HUDEP-2 (cell line): ENCODE measurements at regions not wholly inside any gene's neighbourhood (a gene's known extent, or its start where the extent isn't known, plus 50 kb on each side); places are given as distances from the start of the nearest gene placed in this dataset.

Experiments used
- DNase-seq, 76 experiments: peaks; one replicate each; lab custom pipeline; 2025; ENCODE audit not compliant: unreplicated experiment in 76 of 76; lab: John Stamatoyannopoulos, UW

DNA sequence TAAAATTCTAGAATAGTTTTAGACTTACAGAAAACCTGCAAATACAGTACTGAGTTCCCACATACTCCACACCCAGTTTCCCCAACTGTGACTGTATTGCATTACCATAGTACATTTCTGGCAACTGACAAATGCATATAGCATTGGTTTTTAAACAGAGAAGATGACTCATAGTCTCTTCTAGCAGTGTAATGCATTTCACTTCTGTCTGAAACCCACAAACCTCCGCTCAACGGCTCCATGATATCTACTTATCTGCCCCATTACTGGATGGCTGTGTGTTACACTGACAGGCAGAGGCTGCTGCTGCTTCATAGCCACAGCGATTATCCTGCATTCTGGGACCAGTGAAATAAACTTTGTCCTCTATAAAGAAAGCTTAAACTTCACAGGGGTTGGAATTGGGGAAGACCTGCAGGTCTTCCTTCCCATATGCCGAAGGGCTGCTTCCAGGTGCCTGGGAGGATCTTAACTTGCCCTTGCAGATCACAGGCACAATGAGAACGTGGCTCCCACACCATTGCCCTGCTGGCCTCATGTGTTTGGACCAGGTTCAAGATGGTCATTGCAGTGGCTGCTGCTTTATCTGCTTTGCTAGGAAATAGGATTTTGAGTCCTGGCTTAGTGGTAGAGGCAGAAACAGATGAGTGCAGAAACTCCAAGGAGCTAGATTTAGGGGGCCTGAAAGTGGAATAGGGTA, 742.6 kb upstream of the HS6ST1 start:
- DNase-seq = peak in 11 of 76 experiments; percentile 8 to 65 (median 30)

DNA sequence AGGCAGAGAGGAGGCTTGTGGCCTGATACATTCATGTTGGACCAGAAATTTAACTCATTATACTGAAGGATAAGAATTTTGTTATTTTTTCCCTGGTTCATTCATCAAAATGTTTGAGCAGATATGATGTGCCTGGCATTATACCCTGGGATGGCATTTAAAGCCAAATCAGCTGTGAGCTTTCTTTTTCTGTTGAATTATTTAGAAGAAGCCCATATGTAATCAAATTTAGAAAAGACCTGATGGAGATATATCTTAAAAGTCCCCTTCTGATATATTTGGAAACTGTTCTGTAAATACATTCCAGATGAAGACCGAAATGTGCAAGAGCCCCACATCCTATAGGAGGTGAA, 743.1 kb upstream of the HS6ST1 start:
- no peak for DNase-seq

DNA sequence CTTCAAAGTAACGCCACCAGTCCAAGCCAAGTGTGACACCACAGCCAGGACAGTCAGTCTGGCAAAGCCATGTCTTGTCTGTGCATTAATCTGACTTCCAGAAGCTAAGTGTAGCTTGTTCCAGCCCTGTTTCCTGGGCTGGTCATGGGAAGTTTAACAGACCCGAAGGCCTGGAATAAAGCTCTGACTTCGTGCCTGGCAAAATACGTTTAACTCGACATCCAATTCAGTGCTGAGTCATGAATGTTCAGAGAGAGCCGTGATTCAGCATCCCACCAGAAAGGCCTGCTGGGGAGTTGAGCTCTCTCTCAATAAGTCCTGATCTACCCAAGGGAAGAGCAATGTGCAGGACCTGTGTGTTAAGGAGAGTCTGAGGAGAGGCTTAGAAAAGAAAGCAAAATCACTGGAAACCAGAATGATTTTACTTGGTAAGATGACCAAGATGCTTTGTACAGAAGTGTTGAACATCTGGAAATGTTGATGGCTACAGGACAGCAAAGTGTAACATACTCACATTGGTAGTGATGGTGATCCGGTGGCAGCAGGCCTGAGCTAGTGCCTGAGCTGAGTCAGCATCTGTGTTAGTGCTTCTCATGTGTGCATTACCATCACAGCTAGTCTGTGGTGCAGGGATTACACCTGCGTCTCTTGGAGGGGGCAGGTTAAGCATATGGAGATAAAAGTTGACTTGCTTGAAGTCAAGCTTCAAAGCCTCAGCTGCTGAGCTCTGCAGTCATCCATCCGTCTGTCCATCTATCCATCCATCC, 743.7 kb upstream of the HS6ST1 start:
- DNase-seq = no peak

DNA sequence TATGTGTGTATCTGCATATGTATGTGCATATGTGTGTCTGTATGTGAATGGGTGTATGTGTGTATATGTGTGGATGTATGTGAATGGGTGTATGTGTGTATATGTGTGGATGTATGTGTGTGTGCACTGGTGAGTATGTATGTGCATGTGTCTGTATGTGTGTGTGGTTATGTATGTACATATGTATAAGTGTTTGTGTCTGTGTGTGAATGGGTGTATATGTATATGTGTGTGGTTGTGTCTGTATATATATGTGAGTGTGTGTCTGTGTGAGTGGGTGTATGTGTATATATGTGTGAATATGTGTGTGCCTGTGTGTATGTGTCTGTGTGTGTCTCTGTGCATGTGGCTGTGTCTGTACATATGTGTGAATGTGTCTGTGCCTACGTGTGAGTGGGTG, 748.4 kb upstream of the HS6ST1 start:
- DNase-seq = no peak

DNA sequence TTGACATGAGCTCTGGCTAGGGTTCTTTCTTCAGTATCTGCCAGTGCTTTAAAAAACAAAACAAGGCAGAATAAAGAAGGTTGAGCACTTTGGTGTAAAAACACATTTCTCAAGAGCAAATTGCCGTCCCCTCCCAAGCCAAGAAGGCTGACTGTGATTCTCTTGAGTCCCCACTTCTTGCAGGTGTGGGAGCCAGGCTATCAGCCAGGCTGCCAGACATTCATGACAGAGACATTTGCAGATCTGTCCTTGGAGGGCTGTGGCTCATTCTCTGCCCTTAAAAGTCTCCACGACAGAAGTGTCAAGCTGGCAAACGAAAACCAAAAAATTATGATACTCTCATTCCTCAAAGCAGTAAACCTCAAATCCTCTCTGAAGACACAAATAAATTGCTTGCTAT, 749.3 kb upstream of the HS6ST1 start:
- DNase-seq = no peak

DNA sequence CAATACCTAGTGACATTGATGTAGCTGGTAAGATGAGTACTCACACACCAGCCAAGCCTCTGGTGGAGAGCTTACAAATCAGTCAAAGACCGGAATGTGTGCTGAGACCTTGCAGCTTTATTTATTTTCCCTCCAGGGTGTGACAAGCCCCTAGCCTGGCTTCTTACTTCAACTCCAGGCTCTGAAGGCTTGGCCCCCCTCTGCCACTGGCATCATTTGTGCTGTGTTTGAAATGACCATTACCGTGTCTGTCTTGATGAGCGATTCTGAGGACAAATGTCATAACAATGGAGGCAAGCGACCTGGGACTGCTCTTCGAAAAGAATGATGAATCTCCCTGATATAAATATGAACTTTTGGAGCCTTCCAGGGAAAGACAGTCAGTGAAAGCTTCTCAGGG, 749.9 kb upstream of the HS6ST1 start:
- DNase-seq = no peak

DNA sequence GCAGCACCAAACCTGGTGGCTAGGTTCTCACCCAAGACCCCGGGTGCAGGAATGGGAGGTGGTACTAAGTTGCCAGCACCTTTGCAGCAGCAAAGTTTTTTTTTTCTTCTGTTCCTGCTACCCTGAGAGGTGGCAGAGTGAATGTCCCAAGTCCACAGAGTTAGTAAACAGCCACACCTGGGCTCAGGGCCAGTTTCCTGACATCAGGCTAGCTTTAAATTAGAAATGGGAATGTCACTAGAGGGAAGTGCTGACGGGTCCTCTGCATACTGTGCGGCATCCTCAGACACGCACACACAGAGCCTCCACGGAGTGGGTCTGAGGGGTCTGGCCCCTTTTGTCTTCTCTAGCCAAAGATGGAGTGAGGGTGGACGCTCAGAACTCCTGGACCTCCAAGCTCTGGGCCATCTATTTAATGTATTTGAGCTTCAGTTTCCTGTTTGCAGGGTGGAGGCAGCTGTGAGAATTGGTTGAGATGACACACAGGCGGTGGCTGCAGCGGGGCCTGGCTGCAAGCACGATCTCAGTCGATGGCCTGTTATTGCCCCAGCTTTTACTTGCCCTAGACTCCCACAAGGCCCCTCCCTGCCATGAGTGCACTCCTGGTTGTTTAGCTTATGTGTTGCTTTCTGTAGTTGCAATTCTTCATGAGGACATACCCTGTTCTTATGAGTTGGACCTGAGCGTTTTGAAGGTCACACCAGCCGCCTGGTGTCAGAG, 751.4 kb upstream of the HS6ST1 start:
- no peak for DNase-seq

DNA sequence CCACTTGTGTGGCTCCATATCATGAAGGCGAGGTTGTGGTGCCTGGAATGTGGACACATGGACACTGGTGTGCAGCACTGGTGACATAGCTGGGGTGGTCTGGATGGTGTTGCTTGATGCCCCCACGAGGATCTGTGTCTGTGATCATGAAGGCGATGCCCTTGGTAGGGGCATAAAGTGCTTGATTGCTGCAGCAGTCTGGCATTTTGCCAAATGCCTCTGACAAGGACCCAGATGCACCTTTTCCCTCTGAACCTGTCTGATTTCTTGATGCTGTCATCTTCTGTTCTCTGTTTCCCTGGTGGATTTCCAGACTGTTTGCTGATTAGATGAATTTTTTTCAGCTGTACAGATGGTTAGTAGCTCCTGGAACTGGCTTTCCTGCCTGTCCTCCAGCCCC, 752.0 kb upstream of the HS6ST1 start:
- no peak for DNase-seq

DNA sequence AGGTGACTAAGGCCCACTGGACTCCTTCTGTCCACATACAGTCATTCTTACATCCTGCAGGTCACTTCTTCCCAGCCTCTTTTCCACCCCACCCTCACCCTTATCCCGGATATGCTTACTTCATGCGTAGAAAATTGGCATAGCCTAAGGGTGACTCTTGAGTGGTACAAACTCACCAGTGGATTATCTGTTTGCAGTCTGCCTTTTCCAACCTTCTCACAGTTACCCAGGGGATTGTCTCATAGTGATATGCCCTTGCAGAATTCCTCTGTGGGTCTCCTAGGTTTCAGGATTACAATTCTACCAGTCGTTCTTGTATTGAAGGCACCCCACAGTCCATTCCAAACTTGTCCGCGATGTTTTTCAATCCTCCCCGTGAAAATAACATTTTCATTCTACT, 752.9 kb upstream of the HS6ST1 start:
- no peak for DNase-seq

DNA sequence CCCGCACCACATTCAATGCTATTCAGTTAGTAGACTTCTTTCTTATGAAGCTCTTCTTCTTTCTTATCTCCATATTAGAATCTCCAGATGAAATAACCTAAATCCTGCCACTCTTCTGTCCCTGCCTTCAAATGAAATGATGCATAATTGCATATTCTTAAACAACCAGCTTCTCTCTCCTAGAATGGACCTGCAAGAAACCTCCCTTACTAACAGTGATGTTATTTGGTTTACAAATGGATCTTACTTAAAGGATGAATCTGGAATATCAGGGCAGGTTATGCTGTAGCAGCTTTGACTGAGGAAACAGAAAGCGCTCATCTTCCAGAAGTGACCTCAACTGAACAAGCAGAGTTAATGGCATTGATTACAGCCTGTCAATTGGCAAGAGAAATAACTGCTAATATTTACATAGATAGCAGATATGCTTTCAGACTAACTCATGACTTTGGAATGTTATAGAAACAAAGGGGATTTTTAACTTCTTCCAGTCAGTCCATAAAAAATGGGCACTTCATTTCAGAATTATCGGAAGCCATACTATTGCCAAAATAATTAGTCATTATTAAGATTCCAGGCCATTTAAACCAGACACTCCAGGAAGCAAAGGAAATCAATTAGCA, 755.7 kb upstream of the HS6ST1 start:
- DNase-seq = no peak

DNA sequence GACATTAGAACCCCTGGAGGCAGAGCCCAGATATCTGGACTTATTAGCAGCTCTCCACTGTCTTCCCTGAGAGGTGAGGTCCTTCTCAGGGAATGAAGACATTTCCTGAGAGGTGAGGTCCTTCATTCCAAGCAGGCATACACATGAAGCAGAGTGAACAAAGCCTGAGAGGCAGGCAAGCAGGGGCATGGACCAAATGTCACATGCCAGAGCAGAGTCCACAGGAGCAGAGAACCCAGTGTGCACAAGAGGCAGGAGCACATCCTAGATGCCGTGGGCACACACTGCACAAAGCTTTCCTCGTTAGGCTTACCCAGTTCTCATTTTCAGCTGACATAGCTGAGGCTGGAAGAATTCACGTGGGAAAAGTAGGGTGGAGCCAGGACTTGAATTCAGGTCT, 759.9 kb upstream of the HS6ST1 start:
- DNase-seq = no peak

DNA sequence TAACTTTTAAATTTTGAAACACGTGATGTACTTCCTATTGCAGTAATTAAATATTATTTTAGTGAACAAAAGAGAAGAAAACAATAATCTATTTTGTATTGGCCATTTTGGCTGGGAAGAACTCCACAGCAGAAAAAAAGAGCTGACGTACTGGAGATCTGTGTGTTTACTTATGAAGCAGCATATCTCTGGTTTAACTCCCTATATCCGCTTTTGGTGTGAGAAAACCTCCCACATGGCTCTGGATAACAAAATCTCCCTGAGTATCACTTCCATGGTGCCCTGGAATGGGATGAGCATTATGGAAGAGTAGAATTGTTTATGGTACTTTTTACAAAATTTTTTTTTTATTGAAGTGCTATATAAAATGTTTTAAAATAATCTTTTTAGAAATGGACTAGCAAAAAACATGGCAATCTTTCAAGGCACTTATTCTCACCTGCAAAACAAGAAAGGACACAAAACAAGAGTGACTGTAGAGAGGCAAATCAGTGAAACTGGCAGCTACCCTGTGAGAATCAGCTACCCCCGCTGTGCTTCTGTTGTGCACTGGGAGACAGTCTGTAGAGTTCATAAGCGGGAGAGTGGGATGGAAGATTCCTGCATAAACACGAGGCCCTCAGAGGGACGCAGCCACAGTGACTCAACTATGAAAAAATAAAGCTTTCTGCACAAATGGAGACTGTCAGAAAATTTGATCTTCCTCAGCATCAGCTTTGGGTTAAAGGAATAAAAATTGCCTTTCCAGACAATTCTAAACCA, 762.2 kb upstream of the HS6ST1 start:
- DNase-seq = no peak

DNA sequence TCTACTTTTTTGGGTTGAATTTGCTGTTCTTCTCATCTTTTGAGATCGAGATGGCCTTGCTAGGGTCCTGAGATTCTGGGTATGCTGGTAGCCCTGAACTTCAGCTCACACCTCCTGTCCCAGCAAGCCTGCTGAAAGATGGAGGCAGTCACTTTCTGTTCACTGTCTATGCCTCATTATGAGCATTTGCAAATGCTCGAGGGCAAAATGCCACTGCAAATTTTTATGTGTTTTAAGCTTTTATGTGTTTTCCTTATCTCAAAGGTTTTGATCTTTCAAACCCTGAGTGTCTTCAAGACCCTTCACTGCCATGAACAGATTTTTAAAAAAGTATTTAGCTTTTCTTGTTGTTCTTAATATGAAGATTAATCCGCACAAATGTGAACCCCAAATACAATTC, 766.7 kb upstream of the HS6ST1 start:
- no peak for DNase-seq

DNA sequence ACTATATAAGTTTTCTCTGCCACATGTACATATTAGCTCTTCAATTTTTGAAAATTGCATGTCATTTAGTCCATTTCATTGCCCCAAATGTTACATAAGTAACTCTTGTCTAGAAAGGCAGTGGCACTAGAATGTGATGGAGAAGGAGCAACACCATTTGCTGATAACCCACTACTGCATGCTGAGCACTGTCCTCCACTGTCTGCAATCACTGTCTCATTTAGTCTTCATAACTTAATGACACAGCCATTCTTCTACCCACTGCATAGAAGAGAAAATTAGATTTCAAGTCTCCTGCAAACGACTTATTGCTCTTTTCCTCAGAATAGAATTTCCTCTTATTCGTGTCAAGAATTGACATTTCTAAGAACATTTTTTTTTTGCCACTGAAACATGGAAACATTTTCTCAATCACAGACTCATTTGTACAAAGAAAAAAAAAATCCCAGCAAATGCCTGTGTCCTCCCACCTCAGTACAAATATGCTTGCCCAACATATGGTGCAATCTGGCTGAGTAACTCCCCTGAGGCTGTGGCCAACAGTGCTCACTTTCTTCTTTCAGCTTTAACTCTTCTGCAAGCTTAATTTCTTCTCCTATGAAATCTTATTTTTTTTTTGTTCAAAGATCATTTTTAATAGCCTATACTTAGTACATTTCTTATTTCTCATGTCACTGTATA, 768.6 kb upstream of the HS6ST1 start:
- no peak for DNase-seq

DNA sequence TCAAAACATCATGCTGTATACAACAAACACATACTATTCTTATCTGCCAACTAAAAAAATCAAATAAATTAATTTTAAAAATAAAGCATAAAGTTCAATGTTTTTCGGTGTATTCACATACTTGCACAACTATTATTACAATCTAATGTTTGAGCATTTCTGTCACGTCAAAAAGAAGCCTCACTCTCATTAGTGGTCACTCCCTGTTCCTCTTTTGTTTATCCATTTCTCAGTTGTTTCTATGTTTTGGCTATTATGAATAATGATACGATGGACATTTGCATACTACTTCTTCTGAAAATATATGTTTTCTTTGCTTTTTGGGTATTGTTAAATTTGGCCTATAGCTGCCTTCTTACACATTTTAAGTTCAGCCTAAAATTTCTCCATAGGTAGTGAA, 773.0 kb upstream of the HS6ST1 start:
- DNase-seq = no peak

DNA sequence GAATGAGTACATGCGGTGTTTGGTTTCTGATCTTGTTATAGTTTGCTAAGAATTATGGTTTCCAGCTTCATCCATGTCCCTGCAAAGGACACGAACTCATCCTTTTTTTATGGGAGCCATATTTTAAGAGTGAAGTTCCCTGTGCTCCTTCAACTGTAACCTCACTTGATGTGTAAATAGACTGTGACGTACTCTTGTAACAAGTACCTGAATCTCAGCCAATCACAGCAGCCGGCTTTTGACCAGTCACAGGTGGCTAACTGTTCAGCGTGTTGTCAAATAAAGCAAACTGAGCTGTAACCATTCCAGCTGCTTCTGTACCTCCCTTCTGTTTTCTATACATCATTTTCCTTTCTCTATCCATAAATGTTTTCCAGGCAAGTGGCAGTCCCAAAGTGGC, 774.3 kb upstream of the HS6ST1 start:
- no peak for DNase-seq

DNA sequence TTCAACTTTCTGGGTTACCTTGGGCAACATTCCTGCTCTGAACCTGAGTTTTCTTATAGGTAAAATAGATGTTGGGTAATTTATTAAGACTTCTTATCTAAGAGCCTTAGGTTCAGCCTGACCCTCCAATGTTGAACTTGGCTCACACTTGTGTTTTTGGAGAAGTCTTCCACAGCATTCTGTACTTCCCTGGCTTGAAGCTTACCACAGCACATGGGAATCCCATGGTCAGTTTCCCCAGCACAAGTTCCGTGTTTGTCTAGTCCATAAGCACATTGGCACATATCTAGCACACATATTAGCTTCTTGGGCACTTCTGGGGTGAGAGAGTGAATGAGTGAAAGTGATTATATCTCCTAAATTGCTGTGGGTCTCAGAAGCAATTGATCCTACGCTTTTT, 782.5 kb upstream of the HS6ST1 start:
- DNase-seq = no peak

DNA sequence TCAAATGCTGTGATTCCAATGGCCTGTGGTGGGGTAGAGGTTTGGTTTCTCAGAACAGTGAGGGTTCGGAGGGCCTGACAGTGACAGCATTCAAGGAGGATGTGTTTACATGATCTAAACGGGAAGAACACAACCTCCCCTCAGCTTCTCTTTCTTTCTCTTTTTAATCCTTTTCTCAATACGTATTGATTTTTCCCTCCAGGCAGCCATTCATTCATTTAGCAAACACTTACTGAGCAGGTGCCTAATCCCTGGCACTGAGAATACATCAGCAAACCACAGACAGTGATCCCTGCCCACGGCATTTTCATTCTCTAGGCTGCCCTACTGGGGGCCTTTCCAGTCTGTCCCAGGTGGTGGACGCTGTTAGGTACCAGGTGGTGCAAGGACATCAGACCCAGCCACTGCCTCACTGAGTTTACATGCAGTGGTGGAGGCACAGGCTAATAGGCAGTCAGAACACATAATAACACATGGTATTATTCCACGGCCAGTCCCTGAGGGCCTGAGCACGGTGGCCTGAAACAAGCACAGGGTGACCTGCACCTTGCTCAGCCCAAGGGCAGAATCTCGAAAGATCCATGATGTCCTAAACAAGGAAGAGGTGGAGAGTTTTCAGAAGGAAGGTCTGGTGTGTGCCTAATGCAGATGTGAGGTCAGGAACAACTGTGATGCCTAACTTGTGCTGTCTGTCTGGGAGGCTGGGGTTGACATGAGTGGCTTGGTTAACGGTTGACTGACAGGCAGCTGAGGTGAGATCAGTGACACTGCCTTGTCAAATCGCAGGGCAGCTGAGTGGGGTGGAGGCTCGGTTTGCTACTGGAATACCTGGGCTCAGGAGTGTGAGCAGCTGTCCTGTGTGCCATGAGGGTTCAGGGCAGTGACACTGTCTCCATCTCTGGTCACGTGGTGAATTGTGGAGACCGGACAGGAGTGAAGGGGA, 785.5 kb upstream of the HS6ST1 start:
- no peak for DNase-seq

DNA sequence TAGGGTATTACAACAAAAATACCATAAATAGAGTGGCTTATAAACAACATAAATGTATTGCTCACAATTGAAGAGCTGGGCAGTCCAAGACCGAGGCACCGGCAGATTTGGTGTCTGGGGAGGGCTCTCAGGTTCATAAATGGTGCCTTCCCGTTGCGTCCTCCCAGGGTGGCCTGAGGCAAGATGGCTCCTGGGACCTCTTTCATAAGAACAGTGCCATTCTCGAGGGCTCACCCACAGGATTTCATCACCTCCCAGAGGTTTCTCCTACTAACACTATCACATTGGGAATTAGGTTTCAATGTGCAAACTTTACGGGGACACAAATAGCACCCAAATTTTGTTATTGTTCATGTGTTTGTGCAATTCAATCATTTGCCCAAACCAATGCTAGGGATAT, 793.5 kb upstream of the HS6ST1 start:
- no peak for DNase-seq
